Fibroblast of mammary gland (primary cell): ENCODE measurements at regions not wholly inside any gene's neighbourhood (a gene's known extent, or its start where the extent isn't known, plus 50 kb on each side); places are given as distances from the start of the nearest gene placed in this dataset.
"Not testable (repeated sequence)": the region's sequence is repeated elsewhere in the genome, so short reads cannot be mapped to it uniquely, and the experiment has no call there.

Experiments
- DNase-seq: peaks from one replicate; pipeline ENCODE4 v3.0.0-alpha.2; 2010; ENCODE audit warnings: low read depth
- H3K4me3 ChIP-seq: 2 replicates; pipeline ENCODE4 v1.5.1; 2011; ENCODE audit warnings: low read depth, mild to moderate bottlenecking, low read length, moderate library complexity; ENCODE audit not compliant: control insufficient read depth
- TF ChIP-seq, protein P1 (sequence below): conservative IDR thresholded peaks from 2 replicates; pipeline ENCODE4 v1.5.1; 2011; ENCODE audit warnings: low read depth, low read length, inconsistent platforms; ENCODE audit not compliant: control insufficient read depth, insufficient read depth

DNA sequence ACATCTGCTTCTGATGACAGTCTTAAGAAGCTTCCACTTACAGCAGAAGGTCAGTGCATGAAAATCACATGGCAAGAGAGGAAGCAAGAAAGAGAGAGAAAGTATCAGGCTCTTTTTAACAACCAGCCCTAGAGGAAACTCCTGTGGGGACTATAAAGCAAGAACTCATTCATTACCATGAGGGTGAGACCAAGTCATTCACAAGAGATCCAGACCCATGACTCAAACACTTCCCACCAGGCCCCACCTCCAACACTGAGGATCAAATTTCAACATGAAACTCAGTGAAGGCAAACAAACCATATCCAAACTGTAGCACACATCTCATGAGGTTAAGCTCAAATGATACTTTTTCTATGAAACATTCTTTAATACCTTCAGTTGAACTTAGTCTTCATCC, 643.2 kb upstream of the SYNCRIP start:
- no peak for DNase-seq
- TF ChIP-seq, protein P1, sequence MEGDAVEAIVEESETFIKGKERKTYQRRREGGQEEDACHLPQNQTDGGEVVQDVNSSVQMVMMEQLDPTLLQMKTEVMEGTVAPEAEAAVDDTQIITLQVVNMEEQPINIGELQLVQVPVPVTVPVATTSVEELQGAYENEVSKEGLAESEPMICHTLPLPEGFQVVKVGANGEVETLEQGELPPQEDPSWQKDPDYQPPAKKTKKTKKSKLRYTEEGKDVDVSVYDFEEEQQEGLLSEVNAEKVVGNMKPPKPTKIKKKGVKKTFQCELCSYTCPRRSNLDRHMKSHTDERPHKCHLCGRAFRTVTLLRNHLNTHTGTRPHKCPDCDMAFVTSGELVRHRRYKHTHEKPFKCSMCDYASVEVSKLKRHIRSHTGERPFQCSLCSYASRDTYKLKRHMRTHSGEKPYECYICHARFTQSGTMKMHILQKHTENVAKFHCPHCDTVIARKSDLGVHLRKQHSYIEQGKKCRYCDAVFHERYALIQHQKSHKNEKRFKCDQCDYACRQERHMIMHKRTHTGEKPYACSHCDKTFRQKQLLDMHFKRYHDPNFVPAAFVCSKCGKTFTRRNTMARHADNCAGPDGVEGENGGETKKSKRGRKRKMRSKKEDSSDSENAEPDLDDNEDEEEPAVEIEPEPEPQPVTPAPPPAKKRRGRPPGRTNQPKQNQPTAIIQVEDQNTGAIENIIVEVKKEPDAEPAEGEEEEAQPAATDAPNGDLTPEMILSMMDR, result no peak

DNA sequence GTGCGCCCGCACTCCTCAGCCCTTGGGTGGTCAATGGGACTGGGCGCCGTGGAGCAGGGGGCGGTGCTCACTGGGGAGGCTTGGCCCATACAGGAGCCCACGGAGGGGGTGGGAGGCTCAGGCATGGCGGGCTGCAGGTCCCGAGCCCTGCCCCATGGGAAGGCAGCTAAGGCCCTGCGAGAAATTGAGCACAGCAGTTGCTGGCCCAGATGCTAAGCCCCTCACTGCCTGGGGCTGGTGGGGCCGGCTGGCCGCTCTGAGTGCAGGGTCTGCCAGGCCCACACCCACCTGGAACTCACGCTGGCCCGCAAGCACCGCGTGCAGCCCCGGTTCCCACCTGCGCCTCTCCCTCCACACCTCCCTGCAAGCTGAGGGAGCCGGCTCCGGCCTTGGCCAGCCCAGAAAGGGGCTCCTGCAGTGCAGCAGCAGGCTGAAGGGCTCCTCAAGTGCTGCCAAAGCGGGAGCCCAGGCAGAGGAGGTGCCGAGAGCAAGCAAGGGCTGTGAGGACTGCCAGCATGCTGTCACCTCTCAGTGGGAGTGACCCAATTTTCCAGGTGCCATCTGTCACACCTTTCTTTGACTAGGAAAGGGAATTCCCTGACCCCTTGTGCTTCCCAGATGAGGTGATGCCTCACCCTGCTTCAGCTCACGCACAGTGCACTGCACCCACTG, 642.3 kb upstream of the SYNCRIP start:
- not testable (repeated sequence) for DNase-seq, H3K4me3 ChIP-seq

More for the DNA sequence above, 643.2 kb upstream of the SYNCRIP start:
- no peak overlapping the region for H3K4me3 ChIP-seq

DNA sequence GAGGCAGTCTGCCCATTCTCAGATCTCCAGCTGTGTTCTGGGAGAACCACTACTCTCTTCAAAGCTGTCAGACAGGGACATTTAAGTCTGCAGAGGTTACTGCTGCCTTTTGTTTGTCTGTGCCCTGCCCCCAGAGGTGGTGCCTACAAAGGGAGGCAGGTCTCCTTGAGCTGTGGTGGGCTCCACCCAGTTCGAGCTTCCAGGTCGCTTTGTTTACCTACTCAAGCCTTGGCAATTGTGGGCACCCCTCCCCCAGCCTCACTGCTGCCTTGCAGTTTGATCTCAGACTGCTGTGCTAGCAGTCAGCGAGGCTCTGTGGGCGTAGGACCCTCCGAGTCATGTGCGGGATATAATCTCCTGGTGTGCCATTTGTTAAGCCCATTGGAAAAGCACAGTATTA, 640.9 kb upstream of the SYNCRIP start:
- DNase-seq, result not testable (repeated sequence)

DNA sequence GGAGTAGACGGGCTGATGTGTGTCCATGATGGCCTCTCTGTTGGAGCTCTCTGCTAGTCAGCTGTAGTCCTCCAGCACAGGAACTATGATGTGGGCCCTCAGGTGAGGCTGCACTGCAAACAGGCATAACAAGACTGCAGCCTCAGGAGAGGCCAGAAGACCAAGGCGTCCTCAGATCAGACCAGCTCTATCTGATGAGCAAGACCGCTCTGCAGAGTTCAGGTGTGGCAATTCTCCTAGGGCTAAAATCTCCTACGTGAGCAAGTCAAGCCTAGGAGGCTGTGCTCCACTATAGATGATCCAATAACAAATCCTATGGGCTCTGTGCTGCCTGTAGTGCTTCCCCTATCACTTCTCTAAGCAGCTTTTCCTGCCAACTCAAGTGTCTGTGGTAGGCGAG, 633.4 kb upstream of the SYNCRIP start:
- TF ChIP-seq, protein P1, result no peak
- H3K4me3 ChIP-seq, result no peak overlapping the region
- DNase-seq, result no peak

More for the DNA sequence above, 640.9 kb upstream of the SYNCRIP start:
- not testable (repeated sequence) for H3K4me3 ChIP-seq

DNA sequence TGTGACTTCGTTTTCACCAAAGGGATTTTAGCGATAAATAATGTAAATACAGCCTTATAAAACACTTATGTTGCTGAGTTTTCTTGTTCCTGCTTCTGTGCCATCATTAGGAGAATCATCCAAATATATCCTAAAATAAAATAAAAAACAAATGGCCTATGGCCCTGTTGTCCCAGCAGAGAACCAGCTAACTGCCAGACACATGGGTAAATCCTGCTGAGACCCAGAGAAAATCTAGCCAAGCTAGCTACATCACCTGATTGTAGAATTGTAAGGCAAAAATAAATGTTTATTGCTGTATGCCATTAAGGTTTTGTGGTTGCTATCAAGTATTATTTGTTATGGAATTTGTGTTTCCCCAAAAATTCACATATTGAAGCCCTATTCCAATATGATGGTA, 631.2 kb upstream of the SYNCRIP start:
- H3K4me3 ChIP-seq, result no peak overlapping the region
- TF ChIP-seq, protein P1, result no peak
- DNase-seq, result no peak

DNA sequence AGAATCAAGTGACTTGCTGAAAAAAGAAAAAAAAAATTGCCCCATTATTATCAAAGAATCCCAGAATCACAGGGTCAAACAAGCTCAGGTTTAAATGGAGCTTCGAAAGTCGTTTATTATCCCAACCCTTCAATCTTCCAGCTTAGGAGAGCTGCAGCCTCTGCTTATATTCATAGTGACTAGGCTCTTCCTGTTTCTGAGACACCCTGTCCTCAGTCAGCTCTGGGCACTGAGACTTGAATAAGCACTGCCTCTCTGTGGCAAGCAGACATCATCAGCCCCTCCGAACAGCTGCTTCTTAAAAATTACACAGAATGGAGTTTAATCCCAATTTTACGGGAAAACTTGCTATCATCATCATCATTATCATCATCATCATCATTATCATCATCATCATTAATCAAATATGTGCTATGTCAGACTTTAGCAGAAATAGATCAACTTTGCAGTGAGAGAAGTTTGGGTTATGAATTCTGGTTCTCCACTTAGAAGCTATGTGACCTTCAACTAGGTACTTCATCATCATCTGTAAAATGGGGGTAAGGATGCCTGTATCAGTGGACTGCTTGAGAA, 614.0 kb upstream of the SYNCRIP start:
- no peak for DNase-seq
- H3K4me3 ChIP-seq, result no peak overlapping the region
- TF ChIP-seq, protein P1, result no peak

DNA sequence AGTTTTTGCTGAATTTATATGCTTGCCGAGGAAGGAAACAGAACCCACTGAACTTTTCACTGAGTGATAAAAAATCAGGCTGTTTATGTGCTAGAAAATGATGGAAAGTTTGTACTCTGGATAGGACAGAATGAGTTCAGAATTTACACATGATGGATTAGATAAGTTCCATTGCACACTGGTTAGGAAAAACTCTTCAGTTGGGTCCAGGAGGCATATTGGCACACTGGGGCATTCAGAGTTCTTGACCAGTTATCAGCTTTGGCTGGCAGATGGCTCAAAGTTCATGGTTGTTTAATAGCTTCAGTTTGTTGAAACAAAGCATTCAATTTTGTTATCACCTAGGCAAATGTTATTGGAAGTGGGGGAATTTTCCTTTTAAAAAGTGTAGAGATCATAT, 613.3 kb upstream of the SYNCRIP start:
- H3K4me3 ChIP-seq, result no peak overlapping the region
- TF ChIP-seq, protein P1, result no peak
- no peak for DNase-seq

DNA sequence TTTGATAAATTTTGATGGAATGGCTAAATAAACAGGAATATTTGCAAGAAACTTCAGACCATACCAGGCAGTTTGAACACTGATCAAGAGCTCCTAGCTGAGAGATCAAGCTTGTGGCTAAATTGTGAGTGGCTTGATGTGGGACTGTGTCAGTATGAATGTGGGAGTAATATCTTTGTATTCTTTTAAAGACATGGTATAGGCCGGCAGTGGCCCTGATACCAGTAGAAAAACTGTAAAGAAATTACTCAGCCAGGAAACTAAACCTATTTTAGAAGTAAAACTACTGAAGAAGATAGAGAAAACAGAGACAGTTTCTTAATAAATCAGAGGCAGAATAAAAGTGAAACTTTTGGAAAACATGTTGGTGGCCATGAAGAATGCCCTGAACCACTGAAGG, 608.4 kb upstream of the SYNCRIP start:
- H3K4me3 ChIP-seq, result no peak overlapping the region
- no peak for DNase-seq
- TF ChIP-seq, protein P1, result no peak
